ENCODE measurements at regions not wholly inside any gene's neighbourhood (a gene's known extent, or its start where the extent isn't known, plus 50 kb on each side); places are given as distances from the start of the nearest gene placed in this dataset.

DNA sequence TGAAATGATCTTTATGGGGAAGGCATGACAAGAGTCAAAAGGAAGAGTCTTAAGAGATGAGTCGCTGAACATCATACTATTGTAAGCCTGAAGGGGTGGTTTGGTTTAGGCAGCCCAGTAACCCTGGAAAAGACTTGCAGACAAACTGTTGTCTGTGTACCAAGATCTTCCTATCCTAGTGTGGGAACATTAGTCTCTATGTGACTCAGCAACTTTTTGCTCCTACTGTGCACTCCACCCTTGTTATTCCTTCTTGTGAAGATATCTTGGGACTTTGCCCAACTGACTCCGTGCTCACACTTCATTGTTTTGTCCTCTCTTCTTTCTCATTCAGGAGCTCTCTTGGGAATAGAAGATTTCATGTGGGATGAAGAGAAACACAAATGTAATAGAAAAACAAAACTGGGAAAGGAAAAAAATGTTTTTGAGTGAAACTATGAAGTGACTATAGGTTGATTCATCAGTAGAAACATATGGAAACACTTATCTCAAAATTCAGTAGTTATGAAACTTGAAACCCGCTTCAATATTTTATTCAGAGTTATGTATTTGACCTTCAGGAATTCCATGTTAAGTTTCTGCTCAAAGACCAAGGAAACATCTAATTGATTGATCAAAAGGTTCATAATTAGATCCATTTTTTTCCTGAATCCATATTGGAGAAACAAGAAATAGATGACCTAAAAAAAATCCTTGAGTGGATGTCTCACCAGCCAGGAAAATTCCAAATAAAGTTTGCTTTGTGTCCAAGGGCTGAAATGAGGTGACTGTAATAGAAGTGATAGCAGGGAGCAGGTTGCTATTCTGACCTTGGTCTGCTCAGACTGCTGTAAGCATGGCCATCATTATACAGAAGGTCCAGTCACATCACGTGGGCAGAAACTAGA, 67.2 kb downstream of the BTG1 start:
- H3K4me3 Mint-ChIP-seq = no peak overlapping the region
- H3K4me1 Mint-ChIP-seq (ENCODE audit: unreplicated experiment) = peaks cover 31% of the 10 kb centered on the region
- TF ChIP-seq, protein P1, sequence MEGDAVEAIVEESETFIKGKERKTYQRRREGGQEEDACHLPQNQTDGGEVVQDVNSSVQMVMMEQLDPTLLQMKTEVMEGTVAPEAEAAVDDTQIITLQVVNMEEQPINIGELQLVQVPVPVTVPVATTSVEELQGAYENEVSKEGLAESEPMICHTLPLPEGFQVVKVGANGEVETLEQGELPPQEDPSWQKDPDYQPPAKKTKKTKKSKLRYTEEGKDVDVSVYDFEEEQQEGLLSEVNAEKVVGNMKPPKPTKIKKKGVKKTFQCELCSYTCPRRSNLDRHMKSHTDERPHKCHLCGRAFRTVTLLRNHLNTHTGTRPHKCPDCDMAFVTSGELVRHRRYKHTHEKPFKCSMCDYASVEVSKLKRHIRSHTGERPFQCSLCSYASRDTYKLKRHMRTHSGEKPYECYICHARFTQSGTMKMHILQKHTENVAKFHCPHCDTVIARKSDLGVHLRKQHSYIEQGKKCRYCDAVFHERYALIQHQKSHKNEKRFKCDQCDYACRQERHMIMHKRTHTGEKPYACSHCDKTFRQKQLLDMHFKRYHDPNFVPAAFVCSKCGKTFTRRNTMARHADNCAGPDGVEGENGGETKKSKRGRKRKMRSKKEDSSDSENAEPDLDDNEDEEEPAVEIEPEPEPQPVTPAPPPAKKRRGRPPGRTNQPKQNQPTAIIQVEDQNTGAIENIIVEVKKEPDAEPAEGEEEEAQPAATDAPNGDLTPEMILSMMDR (conservative IDR thresholded peaks at IDR 0.05) = no peak
- peak overlapping the region; percentile 24 for H3K27ac Mint-ChIP-seq
- H3K36me3 Mint-ChIP-seq = no peaks in the 10 kb centered on the region
- no peak for DNase-seq (ENCODE audit: extremely low spot score, unreplicated experiment)
- H3K27me3 Mint-ChIP-seq = no peaks in the 10 kb centered on the region
- H3K9me3 Mint-ChIP-seq = peaks cover 4% of the 10 kb centered on the region

DNA sequence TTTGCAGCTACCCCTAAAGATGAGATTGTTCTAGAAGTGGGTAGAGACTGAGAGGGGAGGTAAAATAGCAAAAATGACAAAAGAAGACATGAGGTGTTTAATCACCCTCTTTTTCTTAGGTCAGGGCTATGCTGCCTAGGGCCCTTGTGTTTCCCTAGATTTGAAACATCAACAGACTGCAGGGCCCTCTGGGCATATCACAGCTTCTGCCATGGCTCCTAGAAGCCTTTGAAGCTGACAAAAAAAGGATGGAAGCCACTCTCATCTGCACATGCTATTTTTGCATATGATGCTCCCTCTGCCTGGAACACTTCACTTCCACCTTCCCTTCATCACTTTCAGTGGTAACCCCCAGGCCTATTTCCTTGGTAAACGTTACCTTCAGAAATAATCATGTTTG, 68.1 kb downstream of the BTG1 start:
- no peaks in the 10 kb centered on the region for H3K36me3 Mint-ChIP-seq
- TF ChIP-seq, protein P1 (conservative IDR thresholded peaks at IDR 0.05) = no peak
- DNase-seq (ENCODE audit: extremely low spot score, unreplicated experiment) = no peak
- no peak overlapping the region for H3K4me3 Mint-ChIP-seq
- peaks cover 10% of the 10 kb centered on the region for H3K9me3 Mint-ChIP-seq
- peak overlapping the region; percentile 24 for H3K27ac Mint-ChIP-seq
- H3K27me3 Mint-ChIP-seq = no peaks in the 10 kb centered on the region
- H3K4me1 Mint-ChIP-seq (ENCODE audit: unreplicated experiment) = peaks cover 31% of the 10 kb centered on the region

DNA sequence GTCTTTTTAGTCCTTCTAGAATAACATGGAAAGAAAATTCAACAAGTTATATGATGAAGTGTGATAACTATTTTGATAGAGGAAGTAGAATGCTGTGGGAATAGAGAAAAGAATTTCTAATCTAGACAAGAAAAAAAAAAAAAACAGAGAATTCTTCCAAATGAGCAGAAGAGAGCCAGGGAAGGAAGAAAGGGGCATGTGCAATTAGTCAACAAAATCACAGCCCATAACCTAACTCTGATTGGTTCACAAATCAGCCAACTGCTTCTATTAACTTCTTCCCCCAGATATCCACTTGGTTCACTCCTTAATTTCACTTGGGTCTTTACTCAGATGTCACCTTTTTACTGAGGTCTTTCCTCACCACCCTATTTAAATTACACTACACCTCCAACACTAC, 69.5 kb downstream of the BTG1 start:
- Mint-ChIP-seq H3K9me3 (peaks cover 10% of the 10 kb centered on the region), H3K27me3 (no peaks in the 10 kb centered on the region), H3K4me3 (no peak overlapping the region), H3K27ac (no peak overlapping the region), H3K4me1 (ENCODE audit: unreplicated experiment) (peaks cover 31% of the 10 kb centered on the region), H3K36me3 (no peaks in the 10 kb centered on the region)
- no peak for DNase-seq (ENCODE audit: extremely low spot score, unreplicated experiment)
- TF ChIP-seq, protein P1 (conservative IDR thresholded peaks at IDR 0.05) = no peak

- DNase-seq (ENCODE audit: extremely low spot score, unreplicated experiment) = no peak
- no peak overlapping the region for H3K4me3 Mint-ChIP-seq
- H3K4me1 Mint-ChIP-seq (ENCODE audit: unreplicated experiment) = peaks cover 27% of the 10 kb centered on the region
- TF ChIP-seq, protein P1 (conservative IDR thresholded peaks at IDR 0.05) = no peak
- no peaks in the 10 kb centered on the region for H3K27me3 Mint-ChIP-seq
- H3K27ac Mint-ChIP-seq = no peak overlapping the region
- H3K9me3 Mint-ChIP-seq = peaks cover 10% of the 10 kb centered on the region
- H3K36me3 Mint-ChIP-seq = no peaks in the 10 kb centered on the region
These were observed 70.2 kb downstream of the BTG1 start for GRCh38 chr12:92075425-92075914.

GRCh38 chr12:92074889-92075288, 70.8 kb downstream of the BTG1 start:
- TF ChIP-seq, protein P1 (conservative IDR thresholded peaks at IDR 0.05) = no peak
- H3K9me3 Mint-ChIP-seq = peaks cover 10% of the 10 kb centered on the region
- no peak for DNase-seq (ENCODE audit: extremely low spot score, unreplicated experiment)
- H3K27me3 Mint-ChIP-seq = no peaks in the 10 kb centered on the region
- H3K27ac Mint-ChIP-seq = no peak overlapping the region
- H3K4me1 Mint-ChIP-seq (ENCODE audit: unreplicated experiment) = peaks cover 30% of the 10 kb centered on the region
- peak overlapping the region; percentile 8 for H3K4me3 Mint-ChIP-seq
- H3K36me3 Mint-ChIP-seq = no peaks in the 10 kb centered on the region
